Suprapubic skin (tissue), 4 donors: ENCODE measurements at regions not wholly inside any gene's neighbourhood (a gene's known extent, or its start where the extent isn't known, plus 50 kb on each side); places are given as distances from the start of the nearest gene placed in this dataset.

Experiments
- DNase-seq, 2 donors: peaks; one replicate each; pipeline ENCODE4 v3.0.0-alpha.2; 2019; ENCODE audit warnings: low spot score in 2 of 2
- H3K27ac ChIP-seq: fragments of 200-600 bp; sonication (generic); one replicate; pipeline ENCODE4 v1.5.1; 2019
- H3K27me3 ChIP-seq: fragments of 200-600 bp; sonication (generic); one replicate; pipeline ENCODE4 v1.5.1; 2019
- H3K36me3 ChIP-seq: fragments of 200-600 bp; sonication (generic); one replicate; pipeline ENCODE4 v1.5.1; 2019
- H3K4me1 ChIP-seq: fragments of 200-600 bp; sonication (generic); one replicate; pipeline ENCODE4 v1.5.1; 2019
- H3K4me3 ChIP-seq: fragments of 200-600 bp; sonication (generic); one replicate; pipeline ENCODE4 v1.5.1; 2019; ENCODE audit warnings: mild to moderate bottlenecking
- H3K9me3 ChIP-seq: fragments of 200-600 bp; sonication (generic); one replicate; pipeline ENCODE4 v1.5.1; 2019
- CTCF ChIP-seq, 2 donors: fragments of 200-600 bp in 1 of 2; fragments of 450-650 bp in 1 of 2; sonication (generic) in 1 of 2; IDR thresholded peaks; one replicate each; pipeline ENCODE4 v1.5.1; 2016 to 2019; ENCODE audit warnings: antibody characterized with exemption in 2 of 2, mild to moderate bottlenecking in 1 of 2, moderate library complexity in 1 of 2
- EP300 ChIP-seq: sonication (generic); formaldehyde crosslinking; IDR thresholded peaks from one replicate; pipeline ENCODE4 v1.6.1; 2017; ENCODE audit warnings: antibody characterized with exemption
- POLR2A ChIP-seq, 2 donors: fragments of 450-650 bp; IDR thresholded peaks; one replicate each; pipeline ENCODE4 v1.6.1; 2017; ENCODE audit warnings: antibody characterized with exemption in 2 of 2, mild to moderate bottlenecking in 2 of 2, moderate library complexity in 2 of 2
- POLR2AphosphoS5 ChIP-seq, 3 donors: sonication (generic); formaldehyde crosslinking; IDR thresholded peaks; one replicate each; pipeline ENCODE4 v1.6.1; 2017; ENCODE audit warnings: antibody characterized with exemption in 3 of 3
- WGBS: methylation state at CpG from one replicate; pipeline ENCODE4 v1.1.5; 2018; 5-methylcytosine and 5-hydroxymethylcytosine counted together

- H3K4me1 ChIP-seq, result no peaks in the 10 kb centered on the region
- TF ChIP-seq POLR2AphosphoS5 (IDR thresholded peaks at IDR 0.05), result no peak
- TF ChIP-seq CTCF (IDR thresholded peaks at IDR 0.05), result no peak
- TF ChIP-seq POLR2A (IDR thresholded peaks at IDR 0.05), result no peak
- TF ChIP-seq EP300, result no peak
- H3K27ac ChIP-seq, result no peak overlapping the region
- no peak for DNase-seq
- no peaks in the 10 kb centered on the region for H3K9me3 ChIP-seq
- no peaks in the 10 kb centered on the region for H3K36me3 ChIP-seq
- H3K4me3 ChIP-seq, result no peak overlapping the region
- WGBS, result 57% methylated on average over 1 of the region's 1 CpG
- H3K27me3 ChIP-seq, result no peaks in the 10 kb centered on the region
These were observed 1865.4 kb downstream of the MAT2B start for GRCh38 chr5:165370794-165371193.

GRCh38 chr5:165375201-165375600, 1869.8 kb downstream of the MAT2B start:
- WGBS, result 56% methylated on average over 2 of the region's 2 CpGs
- H3K27ac ChIP-seq, result no peak overlapping the region
- no peaks in the 10 kb centered on the region for H3K36me3 ChIP-seq
- no peaks in the 10 kb centered on the region for H3K4me1 ChIP-seq
- TF ChIP-seq EP300 (no peak), POLR2A (IDR thresholded peaks at IDR 0.05) (no peak), CTCF (IDR thresholded peaks at IDR 0.05) (no peak), POLR2AphosphoS5 (IDR thresholded peaks at IDR 0.05) (no peak)
- H3K27me3 ChIP-seq, result no peaks in the 10 kb centered on the region
- no peak for DNase-seq
- H3K4me3 ChIP-seq, result no peak overlapping the region
- no peaks in the 10 kb centered on the region for H3K9me3 ChIP-seq

DNA sequence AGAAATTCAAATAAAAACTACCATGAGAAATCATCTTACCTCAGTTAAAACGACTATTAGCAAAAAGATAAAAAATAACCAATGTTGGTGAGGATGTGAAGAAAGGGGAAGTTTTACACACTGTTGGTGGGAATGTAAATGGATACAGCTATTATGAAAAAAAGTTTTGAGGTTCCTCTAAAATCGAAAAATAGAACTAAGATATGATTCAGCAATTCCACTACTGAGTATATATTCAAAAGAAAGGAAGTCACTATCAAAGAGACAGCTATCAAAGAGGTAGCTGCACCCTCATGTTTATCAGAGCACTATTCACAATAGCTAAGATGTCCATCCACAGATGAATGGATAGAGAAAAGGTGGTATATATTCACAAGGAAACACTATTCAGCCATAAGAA, 1888.4 kb downstream of the MAT2B start:
- Histone ChIP-seq H3K4me1 (no peaks in the 10 kb centered on the region), H3K4me3 (no peak overlapping the region), H3K9me3 (peaks cover 7% of the 10 kb centered on the region), H3K27ac (no peak overlapping the region), H3K36me3 (no peaks in the 10 kb centered on the region), H3K27me3 (no peaks in the 10 kb centered on the region)
- no peak for TF ChIP-seq POLR2AphosphoS5 (IDR thresholded peaks at IDR 0.05)
- TF ChIP-seq EP300, result no peak
- TF ChIP-seq CTCF (IDR thresholded peaks at IDR 0.05), result no peak
- no peak for TF ChIP-seq POLR2A (IDR thresholded peaks at IDR 0.05)
- 75% methylated on average over 2 of the region's 2 CpGs for WGBS
- DNase-seq, result no peak

DNA sequence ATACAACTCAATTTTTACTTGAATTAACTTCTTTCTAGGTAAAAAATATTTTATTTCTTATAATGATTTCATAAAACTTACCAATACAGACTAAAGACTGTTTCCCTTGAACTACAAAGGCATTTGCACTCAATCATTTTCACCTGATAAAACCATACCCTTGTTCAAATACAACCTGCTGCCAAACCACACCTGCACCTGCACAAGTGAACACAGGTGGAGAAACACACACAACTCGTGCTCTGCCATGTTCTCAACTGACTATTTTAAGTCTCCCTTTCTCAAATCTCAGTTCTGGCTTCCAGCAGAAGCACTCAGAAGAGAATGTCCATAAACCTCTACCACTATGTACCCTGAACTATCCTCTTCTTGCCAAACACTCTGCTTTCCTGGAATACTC, 1892.1 kb downstream of the MAT2B start:
- no peaks in the 10 kb centered on the region for H3K4me1 ChIP-seq
- H3K27ac ChIP-seq, result no peak overlapping the region
- TF ChIP-seq POLR2A (IDR thresholded peaks at IDR 0.05) (no peak), POLR2AphosphoS5 (IDR thresholded peaks at IDR 0.05) (no peak), CTCF (IDR thresholded peaks at IDR 0.05) (no peak), EP300 (no peak)
- 18% methylated on average over 1 of the region's 1 CpG for WGBS
- no peaks in the 10 kb centered on the region for H3K36me3 ChIP-seq
- no peaks in the 10 kb centered on the region for H3K27me3 ChIP-seq
- no peak for DNase-seq
- H3K9me3 ChIP-seq, result no peaks in the 10 kb centered on the region
- no peak overlapping the region for H3K4me3 ChIP-seq

DNA sequence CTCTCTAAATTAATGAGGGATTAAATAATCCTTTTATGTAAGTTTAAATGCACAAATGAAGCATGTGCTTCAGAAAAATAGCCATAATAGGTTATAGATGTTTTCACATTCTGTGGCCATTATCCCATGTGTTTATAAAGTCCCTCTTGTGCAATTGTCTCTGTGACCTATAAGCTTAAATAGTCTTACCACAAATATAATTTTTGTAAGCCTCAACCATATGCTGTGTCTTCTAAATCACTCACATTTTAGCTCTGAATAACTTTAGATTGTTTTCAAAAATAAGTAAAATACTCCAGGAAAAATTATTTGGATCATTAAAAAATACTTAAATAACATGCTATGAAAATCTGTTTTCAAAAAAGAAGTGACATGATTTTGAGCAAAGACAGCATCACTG, 1894.7 kb downstream of the MAT2B start:
- H3K9me3 ChIP-seq, result no peaks in the 10 kb centered on the region
- no peak overlapping the region for H3K27ac ChIP-seq
- no peaks in the 10 kb centered on the region for H3K4me1 ChIP-seq
- H3K4me3 ChIP-seq, result no peak overlapping the region
- TF ChIP-seq POLR2AphosphoS5 (IDR thresholded peaks at IDR 0.05), result no peak
- no peak for TF ChIP-seq CTCF (IDR thresholded peaks at IDR 0.05)
- no peak for TF ChIP-seq EP300
- TF ChIP-seq POLR2A (IDR thresholded peaks at IDR 0.05), result no peak
- DNase-seq, result no peak
- no peaks in the 10 kb centered on the region for H3K27me3 ChIP-seq
- no peaks in the 10 kb centered on the region for H3K36me3 ChIP-seq
